ENCODE measurements at regions not wholly inside any gene's neighbourhood (a gene's known extent, or its start where the extent isn't known, plus 50 kb on each side); places are given as distances from the start of the nearest gene placed in this dataset.

GRCh38 chr1:30610917-30611316 is 112.5 kb downstream of the MATN1 start:
- no peak overlapping the region for H3K4me3 ChIP-seq (ENCODE audit: low read depth, low read length)

DNA sequence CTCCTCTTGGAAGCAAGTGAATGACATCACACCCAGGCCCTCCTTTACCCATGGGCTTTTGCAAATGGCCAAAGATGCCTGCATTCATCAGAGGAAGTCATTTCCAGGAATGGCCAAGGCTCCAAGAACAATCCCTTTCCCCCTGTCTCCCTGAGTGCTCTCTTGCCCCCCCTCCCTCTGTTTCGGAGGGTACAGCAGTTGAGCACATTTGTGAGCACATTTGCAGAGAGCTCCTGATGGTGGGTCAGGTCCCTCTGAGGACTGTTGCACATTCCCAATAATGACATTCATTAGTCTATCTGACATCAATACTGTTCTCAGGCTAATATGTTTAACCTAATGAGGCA is 113.4 kb downstream of the MATN1 start:
- H3K4me3 ChIP-seq (ENCODE audit: low read depth, low read length) = no peak overlapping the region

GRCh38 chr1:30609336-30609998 is 113.9 kb downstream of the MATN1 start:
- H3K4me3 ChIP-seq (ENCODE audit: low read depth, low read length) = no peak overlapping the region

GRCh38 chr1:30607723-30608122 is 115.7 kb downstream of the MATN1 start:
- no peak overlapping the region for H3K4me3 ChIP-seq (ENCODE audit: low read depth, low read length)

DNA sequence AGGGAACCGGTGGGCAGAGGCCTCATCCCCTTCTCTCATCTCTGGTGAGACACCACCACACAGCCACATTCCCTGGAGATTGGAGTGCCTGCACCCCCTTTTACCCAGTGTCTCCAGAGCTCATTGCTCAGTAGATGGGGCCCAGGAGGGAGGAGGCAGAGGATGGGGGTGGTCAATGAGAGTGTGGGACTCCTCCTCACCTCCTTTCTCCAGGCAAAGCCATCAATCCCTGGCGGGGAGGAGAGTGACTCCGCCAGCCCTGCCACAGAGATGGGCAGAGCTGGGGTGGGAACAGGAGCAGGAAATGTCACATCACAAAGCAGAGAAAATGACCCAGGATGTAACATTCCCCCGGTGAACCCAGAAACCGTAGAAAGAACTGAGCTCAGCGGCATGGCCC is 117.2 kb downstream of the MATN1 start:
- no peak overlapping the region for H3K4me3 ChIP-seq (ENCODE audit: low read depth, low read length)

GRCh38 chr1:30605441-30605920 is 117.9 kb downstream of the MATN1 start:
- H3K4me3 ChIP-seq (ENCODE audit: low read depth, low read length) = no peak overlapping the region

GRCh38 chr1:30604801-30605440 is 118.5 kb downstream of the MATN1 start:
- H3K4me3 ChIP-seq (ENCODE audit: low read depth, low read length) = no peak overlapping the region

DNA sequence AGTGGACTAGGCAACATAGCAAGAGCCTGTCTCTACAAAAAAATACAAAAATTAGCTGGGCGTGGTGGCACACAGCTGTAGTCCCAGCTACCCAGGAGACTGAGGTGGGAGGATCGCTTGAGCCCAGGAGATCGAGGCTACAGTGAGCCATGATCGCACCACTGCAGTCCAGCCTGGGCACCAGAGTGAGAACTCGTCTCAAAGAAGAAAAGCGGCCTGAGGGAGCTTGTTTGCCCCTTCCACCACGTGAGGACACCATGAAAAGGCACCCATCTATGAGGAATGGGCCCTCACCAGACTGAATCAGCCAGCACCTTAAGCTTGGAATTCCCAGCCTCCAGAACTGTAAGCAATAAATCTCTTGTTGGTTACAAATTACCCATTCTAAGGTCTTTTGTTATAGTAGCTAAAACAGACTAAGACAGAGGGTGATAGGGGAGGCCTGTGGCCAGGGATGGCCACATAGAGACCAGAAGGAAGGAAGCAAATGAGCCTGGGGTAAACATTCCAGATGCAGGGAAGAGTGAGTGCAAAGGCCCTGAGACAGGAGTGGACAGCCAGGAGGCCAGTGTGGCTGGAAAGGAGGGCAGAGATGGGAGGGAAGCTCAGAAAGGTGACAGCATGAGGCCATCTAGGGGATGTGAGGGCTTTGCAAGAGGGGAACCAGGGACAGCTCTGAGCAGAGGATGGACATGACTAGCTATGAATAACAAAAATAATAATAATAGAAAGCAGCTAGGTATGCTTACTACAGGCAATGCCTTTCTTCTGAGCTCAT is 120.1 kb downstream of the MATN1 start:
- no peak overlapping the region for H3K4me3 ChIP-seq (ENCODE audit: low read depth, low read length)

DNA sequence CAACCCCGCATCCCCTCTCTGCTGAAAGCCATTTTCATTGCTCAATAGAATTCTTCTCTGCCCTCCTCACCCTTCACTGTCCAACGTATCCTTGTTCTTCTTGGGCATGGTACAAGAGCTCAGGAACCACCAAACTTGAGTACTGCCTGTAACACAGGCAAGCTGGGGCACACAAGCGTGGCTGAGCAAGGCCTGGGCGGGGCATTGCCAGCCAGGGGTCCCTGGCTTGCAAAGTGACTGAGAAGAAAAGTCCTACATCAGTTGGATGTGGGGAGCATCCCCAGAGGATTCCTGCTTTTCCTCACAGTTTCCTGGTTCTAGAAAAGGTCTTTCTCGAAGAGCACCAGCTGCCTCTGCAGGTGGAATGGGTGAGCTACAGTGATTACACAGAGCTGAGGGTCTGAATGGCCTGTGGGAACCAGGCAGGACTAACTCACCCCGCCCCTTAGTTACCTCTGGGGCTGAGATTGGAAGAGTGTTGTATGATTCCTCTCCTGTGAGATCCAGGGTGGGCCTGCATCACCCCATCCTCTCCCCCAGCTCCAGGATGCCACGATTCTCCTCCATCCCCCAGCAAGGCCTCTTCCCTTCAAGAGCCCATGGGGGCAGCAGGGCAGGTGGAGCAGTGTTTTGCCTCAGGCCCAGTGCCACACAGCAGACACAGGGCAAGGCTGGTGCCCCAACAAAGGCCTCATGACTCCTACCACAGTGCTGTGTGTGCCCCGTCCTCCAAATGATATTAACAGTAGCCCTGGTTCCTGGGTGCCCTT is 121.9 kb downstream of the MATN1 start:
- H3K4me3 ChIP-seq (ENCODE audit: low read depth, low read length) = no peak overlapping the region

DNA sequence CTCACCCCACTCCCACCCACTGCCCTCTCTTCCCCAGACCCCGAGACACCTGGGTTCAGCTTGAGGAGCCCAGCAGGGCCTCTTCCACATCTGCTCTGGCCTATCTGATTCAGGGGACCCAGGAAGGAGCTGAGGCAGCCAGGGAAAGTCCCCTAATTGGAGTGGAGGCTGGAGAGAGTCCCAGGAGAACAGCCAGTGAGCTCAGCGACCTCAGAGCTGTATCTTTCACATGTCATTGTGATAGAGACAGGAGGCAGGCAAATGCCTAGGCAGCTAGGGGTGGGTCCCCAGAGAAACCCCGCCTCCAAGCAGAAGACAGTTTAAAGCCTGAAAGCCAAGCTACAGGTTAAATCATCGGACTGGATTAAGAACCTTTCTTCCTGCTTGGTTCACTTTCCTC is 122.7 kb downstream of the MATN1 start:
- H3K4me3 ChIP-seq (ENCODE audit: low read depth, low read length) = no peak overlapping the region

GRCh38 chr1:30600258-30600657 is 123.1 kb downstream of the MATN1 start:
- H3K4me3 ChIP-seq (ENCODE audit: low read depth, low read length) = no peak overlapping the region

GRCh38 chr1:30599721-30600120 is 123.7 kb downstream of the MATN1 start:
- no peak overlapping the region for H3K4me3 ChIP-seq (ENCODE audit: low read depth, low read length)

DNA sequence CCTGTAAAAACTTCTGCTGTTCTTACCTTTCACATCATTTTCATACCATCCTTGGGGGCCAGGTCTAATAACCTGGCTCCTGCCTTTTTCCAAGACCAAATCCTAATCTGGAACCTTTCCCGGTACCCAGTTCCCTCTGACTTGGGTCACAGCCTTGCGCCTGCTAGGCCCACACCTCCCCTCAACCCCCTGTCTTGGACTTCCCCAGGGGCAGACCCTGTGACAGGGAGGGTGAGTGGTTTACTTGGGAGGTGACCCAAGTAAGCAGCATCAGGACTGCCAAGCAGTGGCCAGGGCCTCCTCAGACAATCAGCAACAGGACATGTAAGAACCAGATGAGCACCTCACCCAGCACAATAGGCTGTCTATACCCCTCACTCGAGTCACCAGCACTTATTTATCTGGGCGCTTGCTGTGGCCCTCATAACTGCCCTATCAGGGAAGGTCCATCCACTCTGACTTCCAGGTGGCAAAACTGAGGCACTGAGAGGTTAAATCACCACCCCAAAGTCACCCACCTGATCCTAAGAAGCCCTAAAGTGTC is 124.7 kb downstream of the MATN1 start:
- no peak overlapping the region for H3K4me3 ChIP-seq (ENCODE audit: low read depth, low read length)

- H3K4me3 ChIP-seq (ENCODE audit: low read depth, low read length) = no peak overlapping the region
Measured at GRCh38 chr1:30597711-30598110, 125.7 kb downstream of the MATN1 start.

DNA sequence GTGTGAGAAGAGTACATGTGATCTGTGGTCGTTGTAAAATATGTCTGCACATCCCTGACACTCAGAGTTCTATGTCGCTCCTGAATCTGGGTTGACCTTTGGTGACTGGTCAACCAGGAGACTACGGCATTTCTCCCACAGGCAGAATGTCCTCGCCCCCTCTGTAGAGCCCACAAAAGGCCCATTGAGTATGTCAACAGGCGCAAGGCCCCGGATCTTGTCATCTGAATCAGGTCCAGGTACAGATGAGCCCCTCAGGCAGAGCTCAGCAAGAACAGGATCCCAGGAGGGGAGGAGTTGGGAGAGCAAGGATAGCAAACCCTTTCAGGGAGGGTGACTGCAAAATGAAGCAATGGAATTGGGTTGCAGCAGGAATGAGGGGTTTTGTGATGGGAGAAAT is 126.5 kb downstream of the MATN1 start:
- no peak overlapping the region for H3K4me3 ChIP-seq (ENCODE audit: low read depth, low read length)

DNA sequence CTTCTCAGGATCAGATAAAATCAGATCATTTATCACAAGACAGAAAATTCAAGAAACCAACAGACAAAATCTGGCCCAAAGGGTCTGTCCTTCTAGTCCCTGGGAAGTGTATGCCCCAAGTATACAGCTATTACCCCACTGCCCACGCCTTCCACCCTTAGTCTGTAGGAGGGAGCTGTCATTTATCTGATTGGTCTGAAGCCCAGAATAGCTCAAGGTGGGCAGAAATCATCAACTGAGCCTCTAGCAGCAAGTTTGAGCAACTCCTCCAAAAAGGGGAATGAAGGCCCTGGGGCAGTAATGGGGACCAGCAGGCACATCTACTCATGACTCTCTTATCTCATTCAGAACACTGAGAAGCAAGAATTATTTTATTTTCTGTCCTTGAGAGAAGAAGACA is 126.9 kb downstream of the MATN1 start:
- H3K4me3 ChIP-seq (ENCODE audit: low read depth, low read length) = no peak overlapping the region

DNA sequence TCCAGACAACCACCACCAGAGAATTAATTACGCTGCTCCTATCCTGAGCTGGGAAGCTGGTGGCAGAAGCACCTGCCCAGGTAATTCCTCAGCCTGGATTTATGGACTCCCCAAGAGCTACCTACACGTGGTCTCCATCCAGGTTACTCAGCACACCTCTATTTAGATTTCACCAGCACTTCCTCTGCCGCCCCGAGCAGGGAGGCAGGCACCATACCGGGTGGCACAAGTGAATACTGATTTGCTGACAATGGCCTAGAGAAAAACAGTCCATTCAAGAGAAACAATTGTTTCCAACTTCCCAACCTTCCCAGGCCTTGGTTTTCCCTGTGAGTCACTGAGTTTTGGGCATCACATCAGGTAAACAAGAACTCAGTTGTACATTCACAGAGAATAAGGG is 134.3 kb downstream of the MATN1 start:
- no peak overlapping the region for H3K4me3 ChIP-seq (ENCODE audit: low read depth, low read length)

DNA sequence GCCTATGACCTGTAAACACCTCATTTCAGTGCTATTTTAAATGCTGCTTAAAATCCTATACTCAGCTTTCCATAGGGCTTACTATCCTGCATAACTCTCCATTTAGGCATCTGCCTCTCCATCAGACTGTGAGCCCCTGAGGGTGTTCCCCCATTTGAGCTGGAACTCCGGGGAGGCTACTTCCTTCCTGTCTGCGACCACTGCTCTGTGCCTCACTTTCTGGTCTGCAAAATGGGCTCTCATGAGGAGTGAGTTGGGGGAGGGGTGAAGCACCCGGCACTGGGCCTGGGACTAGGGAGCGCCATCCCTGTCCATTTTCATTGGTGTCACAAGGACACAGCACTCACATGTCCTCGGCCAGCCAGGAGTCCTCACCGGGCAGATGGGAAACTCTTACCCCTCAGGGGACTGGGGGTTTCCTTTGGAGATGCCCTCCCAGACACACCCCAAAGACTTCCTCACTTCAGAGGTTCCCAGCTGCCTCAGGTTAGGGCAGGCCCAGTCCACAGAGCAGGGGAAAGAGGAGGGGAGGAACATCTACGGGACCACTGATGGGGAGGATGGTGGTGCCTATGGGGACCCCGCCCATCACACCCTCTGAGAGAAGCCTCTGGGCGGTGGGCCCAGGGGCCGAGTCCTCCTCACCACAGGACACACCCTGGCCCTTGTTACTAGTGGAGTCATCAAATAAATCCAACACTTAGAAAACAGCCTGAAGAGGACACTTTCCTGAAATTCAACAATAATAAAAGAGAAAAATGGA is 134.9 kb downstream of the MATN1 start:
- H3K4me3 ChIP-seq (ENCODE audit: low read depth, low read length) = no peak overlapping the region

GRCh38 chr1:30586671-30587070 is 136.7 kb downstream of the MATN1 start:
- H3K4me3 ChIP-seq (ENCODE audit: low read depth, low read length) = no peak overlapping the region

GRCh38 chr1:30579580-30579979 is 143.8 kb downstream of the MATN1 start:
- no peak overlapping the region for H3K4me3 ChIP-seq (ENCODE audit: low read depth, low read length)

Data from iPS-11a (cell line).